IMR-90 (cell line): ENCODE measurements at regions not wholly inside any gene's neighbourhood (a gene's known extent, or its start where the extent isn't known, plus 50 kb on each side); places are given as distances from the start of the nearest gene placed in this dataset.

Experiments
- ATAC-seq: fragments of 200-7000 bp; cut with Tn5 transposase; 2 replicates; pipeline ENCODE4 v1.9.1; 2020; ENCODE audit warnings: low read depth, mild to moderate bottlenecking, moderate library complexity
- BruUV-seq: library from RNA; stranded (reverse); fragments of 400-500 nt; replicated peaks from 2 replicates; lab custom pipeline; 2021; lab: Mats Ljungman, UMichigan
- CTCF ChIA-PET: fragments of 300-600 bp; formaldehyde crosslinking; extraction: SDS; loops from one replicate; lab custom pipeline; 2021; ENCODE audit warnings: antibody characterized with exemption; lab: Yijun Ruan, JAX
- POLR2A ChIA-PET: fragments of 300-600 bp; sonication (Branson Sonifier 250); formaldehyde crosslinking; loops from one replicate; lab custom pipeline; 2022; ENCODE audit warnings: antibody characterized with exemption; ENCODE audit not compliant: unreplicated experiment; lab: Charles Lee
- DNase-seq: peaks from one replicate; pipeline ENCODE4 v3.0.0; 2013
- H2AFZ ChIP-seq: replicated peaks from 2 replicates; pipeline ENCODE3; 2013; ENCODE audit warnings: low read length, mild to moderate bottlenecking; ENCODE audit not compliant: poor library complexity
- H2AK5ac ChIP-seq: 2 replicates; pipeline ENCODE4 v1.6.1; 2013; ENCODE audit warnings: low read depth, low read length, inconsistent platforms
- H2AK9ac ChIP-seq: replicated peaks from 2 replicates; pipeline ENCODE3; 2013; ENCODE audit warnings: mild to moderate bottlenecking, low read depth, low read length, moderate library complexity; ENCODE audit not compliant: poor library complexity
- H2BK120ac ChIP-seq: 2 replicates; pipeline ENCODE4 v1.6.1; 2013; ENCODE audit warnings: low read depth, low read length, inconsistent platforms
- H2BK15ac ChIP-seq: 3 replicates; pipeline ENCODE4 v1.6.1; 2013; ENCODE audit warnings: low read depth, low read length, inconsistent platforms
- H2BK20ac ChIP-seq: 2 replicates; pipeline ENCODE4 v1.6.1; 2013; ENCODE audit warnings: low read depth, mild to moderate bottlenecking, inconsistent platforms, low read length, moderate library complexity
- H2BK5ac ChIP-seq: 2 replicates; pipeline ENCODE4 v1.6.1; 2013; ENCODE audit warnings: mild to moderate bottlenecking, low read depth, low read length, inconsistent platforms; ENCODE audit not compliant: poor library complexity, severe bottlenecking
- H3K14ac ChIP-seq: replicated peaks from 2 replicates; pipeline ENCODE4 v1.6.1; 2013; ENCODE audit warnings: low read depth, low read length, inconsistent platforms
- H3K18ac ChIP-seq: 2 replicates; pipeline ENCODE4 v1.6.1; 2013; ENCODE audit warnings: low read depth, low read length, control low read depth
- H3K23ac ChIP-seq: 2 replicates; pipeline ENCODE4 v1.6.1; 2013; ENCODE audit warnings: low read depth, low read length, inconsistent platforms
- H3K27ac ChIP-seq: 2 replicates; pipeline ENCODE4 v1.5.1; 2013; ENCODE audit warnings: mild to moderate bottlenecking, control low read depth, low read length; ENCODE audit not compliant: insufficient read depth
- H3K27me3 ChIP-seq: 2 replicates; pipeline ENCODE4 v1.6.1; 2013; ENCODE audit warnings: low read length; ENCODE audit not compliant: control insufficient read depth, insufficient read depth
- H3K36me3 ChIP-seq: 2 replicates; pipeline ENCODE4 v1.6.1; 2013; ENCODE audit warnings: low read length, mixed read lengths; ENCODE audit not compliant: control insufficient read depth, insufficient read depth
- H3K4ac ChIP-seq: 2 replicates; pipeline ENCODE4 v1.6.1; 2013; ENCODE audit warnings: low read depth, low read length, inconsistent platforms
- H3K4me1 ChIP-seq: 2 replicates; pipeline ENCODE4 v1.6.1; 2013; ENCODE audit warnings: low read length, mixed read lengths; ENCODE audit not compliant: control insufficient read depth, insufficient read depth
- H3K4me2 ChIP-seq: 2 replicates; pipeline ENCODE4 v1.6.1; 2013; ENCODE audit warnings: low read depth, mild to moderate bottlenecking, control low read depth, low read length, moderate library complexity
- H3K4me3 ChIP-seq: 2 replicates; pipeline ENCODE4 v1.5.1; 2013; ENCODE audit warnings: low read depth, mild to moderate bottlenecking, control low read depth, low read length, moderate library complexity; ENCODE audit not compliant: insufficient read depth
- H3K56ac ChIP-seq: 2 replicates; pipeline ENCODE4 v1.6.1; 2013; ENCODE audit warnings: low read length, inconsistent platforms; ENCODE audit not compliant: insufficient read depth; ENCODE audit errors: extremely low read depth
- H3K79me1 ChIP-seq, 2 experiments: 2 replicates each; pipeline ENCODE4 v1.6.1; 2013; ENCODE audit warnings: low read length in 2 of 2, inconsistent platforms in 1 of 2, low read depth in 1 of 2
- H3K9ac ChIP-seq: 2 replicates; pipeline ENCODE4 v1.6.1; 2013; ENCODE audit warnings: low read depth, low read length, control low read depth
- H3K9me1 ChIP-seq: 2 replicates; pipeline ENCODE4 v1.6.1; 2013; ENCODE audit warnings: low read length, inconsistent platforms; ENCODE audit not compliant: insufficient read depth
- H3K9me3 ChIP-seq: 2 replicates; pipeline ENCODE4 v1.6.1; 2013; ENCODE audit warnings: low read length; ENCODE audit not compliant: control insufficient read depth, insufficient read depth
- H4K20me1 ChIP-seq: 2 replicates; pipeline ENCODE4 v1.6.1; 2013; ENCODE audit warnings: low read length, inconsistent platforms; ENCODE audit not compliant: insufficient read depth
- H4K5ac ChIP-seq: 2 replicates; pipeline ENCODE4 v1.6.1; 2013; ENCODE audit warnings: mild to moderate bottlenecking, low read depth, low read length, control low read depth
- H4K8ac ChIP-seq, 2 experiments: 2 replicates each; pipeline ENCODE4 v1.6.1; 2013; ENCODE audit warnings: low read depth in 2 of 2, low read length in 2 of 2, control low read depth in 1 of 2, inconsistent platforms in 1 of 2
- H4K91ac ChIP-seq: 2 replicates; pipeline ENCODE4 v1.6.1; 2013; ENCODE audit warnings: low read depth, low read length, inconsistent platforms; ENCODE audit not compliant: insufficient read depth
- BHLHE40 ChIP-seq: fragments of 150-350 bp; IDR thresholded peaks from 2 replicates; pipeline ENCODE4 v1.6.1; 2016; ENCODE audit warnings: mild to moderate bottlenecking, low read depth, low read length
- CEBPB ChIP-seq: IDR thresholded peaks from 2 replicates; pipeline ENCODE4 v1.6.1; 2012; ENCODE audit warnings: low read depth, low read length, improper control_type of control experiment
- CHD1 ChIP-seq: IDR thresholded peaks from 2 replicates; pipeline ENCODE4 v1.6.1; 2012; ENCODE audit warnings: low read depth, low read length, improper control_type of control experiment
- ELK1 ChIP-seq: fragments of 150-350 bp; IDR thresholded peaks from 2 replicates; pipeline ENCODE4 v1.6.1; 2016; ENCODE audit warnings: low read depth, mild to moderate bottlenecking, low read length, moderate library complexity, borderline replicate concordance
- FOS ChIP-seq: fragments of 150-350 bp; IDR thresholded peaks from 2 replicates; pipeline ENCODE4 v1.6.1; 2016; ENCODE audit warnings: low read depth, low read length
- MAFK ChIP-seq: IDR thresholded peaks from 2 replicates; pipeline ENCODE4 v1.6.1; 2012; ENCODE audit warnings: low read depth, low read length, improper control_type of control experiment
- MAZ ChIP-seq: IDR thresholded peaks from 2 replicates; pipeline ENCODE4 v1.6.1; 2012; ENCODE audit warnings: low read depth, mild to moderate bottlenecking, low read length, improper control_type of control experiment, moderate library complexity, borderline replicate concordance
- MXI1 ChIP-seq: IDR thresholded peaks from 2 replicates; pipeline ENCODE4 v1.6.1; 2012; ENCODE audit warnings: low read depth, mild to moderate bottlenecking, low read length, moderate library complexity, borderline replicate concordance
- NFE2L2 ChIP-seq: fragments of 150-350 bp; IDR thresholded peaks from 2 replicates; pipeline ENCODE4 v1.6.1; 2016; ENCODE audit warnings: low read depth, mild to moderate bottlenecking, low read length
- POLR2A ChIP-seq: IDR thresholded peaks from 2 replicates; pipeline ENCODE4 v1.6.1; 2012; ENCODE audit warnings: mild to moderate bottlenecking, low read depth, low read length
- RAD21 ChIP-seq: IDR thresholded peaks from 2 replicates; pipeline ENCODE4 v1.6.1; 2012; ENCODE audit warnings: low read length, improper control_type of control experiment
- RCOR1 ChIP-seq: IDR thresholded peaks from 2 replicates; pipeline ENCODE4 v1.6.1; 2012; ENCODE audit warnings: mild to moderate bottlenecking, low read length, improper control_type of control experiment; ENCODE audit not compliant: insufficient replicate concordance
- RFX5 ChIP-seq: IDR thresholded peaks from 2 replicates; pipeline ENCODE4 v1.8.0; 2012; ENCODE audit warnings: low read depth, mild to moderate bottlenecking, low read length, moderate library complexity
- SMC3 ChIP-seq: fragments of 150-350 bp; IDR thresholded peaks from 2 replicates; pipeline ENCODE4 v1.6.1; 2016; ENCODE audit warnings: low read depth, mild to moderate bottlenecking, antibody characterized with exemption, low read length, moderate library complexity
- WGBS, 2 experiments: methylation state at CpG; one replicate each; pipeline versions ENCODE4 v1.1.5 to v1.1.7; 2013; ENCODE audit warnings: missing lambda C conversion rate in 2 of 2; ENCODE audit not compliant: insufficient read length in 1 of 2; ENCODE audit errors: extremely low coverage in 2 of 2; 5-methylcytosine and 5-hydroxymethylcytosine counted together
- dilution Hi-C: fragments of 300-500 bp; cut with HindIII; formaldehyde crosslinking; loops from one replicate; pipeline ENCODE4 v1.14.3; 2018; ENCODE audit warnings: low sequenced_read_pairs; ENCODE audit not compliant: unreplicated experiment
- in situ Hi-C: fragments of 300-500 bp; cut with MboI; formaldehyde crosslinking; loops from 3 replicates; pipeline ENCODE4 v1.14.3; 2019; ENCODE audit warnings: low sequenced_read_pairs, inconsistent platforms, mixed read lengths
- intact Hi-C: fragments of 100-400 bp; cut with micrococcal nuclease; formaldehyde crosslinking; loops from 2 replicates; pipeline ENCODE4 v1.10.0; 2022
- TF ChIP-seq, protein P1 (sequence below): conservative IDR thresholded peaks from 2 replicates; pipeline ENCODE4 v1.5.1; 2012; ENCODE audit warnings: mild to moderate bottlenecking, low read depth, low read length, improper control_type of control experiment

DNA sequence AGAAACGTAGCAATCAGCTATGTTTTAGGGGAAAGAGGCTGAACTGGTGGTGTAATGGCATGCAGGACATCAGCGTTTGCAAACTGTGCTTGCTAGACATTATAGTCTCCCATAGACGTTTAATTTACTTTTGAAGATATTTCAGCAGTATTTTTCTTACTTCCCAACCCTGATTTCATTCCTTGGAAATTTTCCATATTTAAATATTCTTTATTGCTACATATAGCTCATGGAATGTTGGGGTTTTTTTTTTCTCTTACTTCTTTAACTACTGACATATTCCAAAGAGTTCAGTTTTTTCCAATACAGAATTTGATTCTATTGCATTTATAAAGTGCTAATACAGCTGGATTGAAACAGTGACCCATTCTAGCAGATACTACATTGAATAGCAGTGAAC lies 694.4 kb upstream of the CITED2 start:
- no peak overlapping the region for H3K4me3 ChIP-seq
- H3K4ac ChIP-seq = peak overlapping the region; percentile 53
- in situ Hi-C loops (no loop called here), intact Hi-C loops (no loop called here), dilution Hi-C loops (no loop called here)
- no peaks in the 10 kb centered on the region for H3K9me3 ChIP-seq
- H4K20me1 ChIP-seq = no peaks in the 10 kb centered on the region
- H3K56ac ChIP-seq = no peak overlapping the region
- H3K23ac ChIP-seq = no peak overlapping the region
- peaks cover 7% of the 10 kb centered on the region for H3K4me1 ChIP-seq
- POLR2A ChIA-PET = interaction anchor here (0.6 kb wide), 1 partner anchor 942 kb away, joined by 5 read pairs; no protein-coding TSS in a partner anchor
- CTCF ChIA-PET = no interaction called here
- peak overlapping the region; percentile 45; the same call in 1 of the 2 replicates for H4K5ac ChIP-seq
- peak overlapping the region; percentile 25 to 62; a peak in 3 of 4 replicates for H4K8ac ChIP-seq
- WGBS, 2 experiments = no CpG with 5 or more reads among the region's 3 CpGs
- H3K18ac ChIP-seq = peak overlapping the region; percentile 58; the same call in 1 of the 2 replicates
- peak overlapping the region; percentile 83; the same call in 2 of the 3 replicates for H2BK15ac ChIP-seq
- H3K27ac ChIP-seq = no peak overlapping the region
- no peak for TF ChIP-seq BHLHE40
- TF ChIP-seq ELK1 = no peak
- TF ChIP-seq MXI1 = no peak
- TF ChIP-seq MAFK = no peak
- no peak for TF ChIP-seq POLR2A
- no peak for TF ChIP-seq CEBPB
- no peak for TF ChIP-seq RAD21
- no peak for TF ChIP-seq CHD1
- no peak for TF ChIP-seq RFX5
- no peak for TF ChIP-seq RCOR1
- no peak for TF ChIP-seq NFE2L2
- TF ChIP-seq, protein P1, sequence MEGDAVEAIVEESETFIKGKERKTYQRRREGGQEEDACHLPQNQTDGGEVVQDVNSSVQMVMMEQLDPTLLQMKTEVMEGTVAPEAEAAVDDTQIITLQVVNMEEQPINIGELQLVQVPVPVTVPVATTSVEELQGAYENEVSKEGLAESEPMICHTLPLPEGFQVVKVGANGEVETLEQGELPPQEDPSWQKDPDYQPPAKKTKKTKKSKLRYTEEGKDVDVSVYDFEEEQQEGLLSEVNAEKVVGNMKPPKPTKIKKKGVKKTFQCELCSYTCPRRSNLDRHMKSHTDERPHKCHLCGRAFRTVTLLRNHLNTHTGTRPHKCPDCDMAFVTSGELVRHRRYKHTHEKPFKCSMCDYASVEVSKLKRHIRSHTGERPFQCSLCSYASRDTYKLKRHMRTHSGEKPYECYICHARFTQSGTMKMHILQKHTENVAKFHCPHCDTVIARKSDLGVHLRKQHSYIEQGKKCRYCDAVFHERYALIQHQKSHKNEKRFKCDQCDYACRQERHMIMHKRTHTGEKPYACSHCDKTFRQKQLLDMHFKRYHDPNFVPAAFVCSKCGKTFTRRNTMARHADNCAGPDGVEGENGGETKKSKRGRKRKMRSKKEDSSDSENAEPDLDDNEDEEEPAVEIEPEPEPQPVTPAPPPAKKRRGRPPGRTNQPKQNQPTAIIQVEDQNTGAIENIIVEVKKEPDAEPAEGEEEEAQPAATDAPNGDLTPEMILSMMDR = no peak
- TF ChIP-seq MAZ = no peak
- no peak for TF ChIP-seq SMC3
- no peak for TF ChIP-seq FOS
- H3K79me1 ChIP-seq = no peaks in the 10 kb centered on the region
- no peak overlapping the region for H3K4me2 ChIP-seq
- DNase-seq (no peak), ATAC-seq (no peak)
- H2AFZ ChIP-seq = no peak overlapping the region
- peak overlapping the region; percentile 38 for H2BK5ac ChIP-seq
- H4K91ac ChIP-seq = no peak overlapping the region
- H3K9ac ChIP-seq = no peak overlapping the region
- no peak overlapping the region for H2AK9ac ChIP-seq
- no peak overlapping the region; the same call in 1 of the 2 replicates for H3K14ac ChIP-seq
- H3K27me3 ChIP-seq = no peaks in the 10 kb centered on the region
- H3K36me3 ChIP-seq = no peaks in the 10 kb centered on the region
- peak overlapping the region; percentile 66; the same call in 1 of the 2 replicates for H2BK120ac ChIP-seq
- no peaks in the 10 kb centered on the region; the same call in 1 of the 2 replicates for H3K9me1 ChIP-seq
- peak overlapping the region; percentile 46; the same call in 1 of the 2 replicates for H2AK5ac ChIP-seq
- no TSS peak for BruUV-seq
- peak overlapping the region; percentile 30; the same call in 1 of the 2 replicates for H2BK20ac ChIP-seq
